ENCODE measurements at regions not wholly inside any gene's neighbourhood (a gene's known extent, or its start where the extent isn't known, plus 50 kb on each side); places are given as distances from the start of the nearest gene placed in this dataset.
"Not testable (repeated sequence)": the region's sequence is repeated elsewhere in the genome, so short reads cannot be mapped to it uniquely, and the experiment has no call there.

- Histone ChIP-seq H3K4me3 (no peak overlapping the region), H3K27ac (no peak overlapping the region), H3K36me3 (no peaks in the 10 kb centered on the region), H3K27me3 (no peaks in the 10 kb centered on the region), H3K4me1 (no peaks in the 10 kb centered on the region), H3K9me3 (no peaks in the 10 kb centered on the region)
- no peak for TF ChIP-seq CTCF (IDR thresholded peaks at IDR 0.05)
- TF ChIP-seq EP300 (IDR thresholded peaks at IDR 0.05), result no peak
- no peak for TF ChIP-seq POLR2A (IDR thresholded peaks at IDR 0.05)
- TF ChIP-seq POLR2AphosphoS5 (IDR thresholded peaks at IDR 0.05), result no peak
- no peak for DNase-seq
- intact Hi-C loops (cut with DNase I), result no loop called here
- WGBS, 2 donors, result 88 to 94% methylated on average over 3 of the region's 3 CpGs
Observed at GRCh38 chr3:193039058-193039457, 121.4 kb upstream of the MB21D2 start.

- no peaks in the 10 kb centered on the region for H3K36me3 ChIP-seq
- 37 to 45% methylated on average over 2 of the region's 2 CpGs for WGBS, 2 donors
- H3K27ac ChIP-seq, result no peak overlapping the region
- no peaks in the 10 kb centered on the region for H3K27me3 ChIP-seq
- H3K4me3 ChIP-seq, result no peak overlapping the region
- DNase-seq, result no peak
- H3K9me3 ChIP-seq, result no peaks in the 10 kb centered on the region
- H3K4me1 ChIP-seq, result no peaks in the 10 kb centered on the region
- peak in 3 of 4 experiments; percentile 35 to 45 (median 36) for TF ChIP-seq CTCF (IDR thresholded peaks at IDR 0.05)
- TF ChIP-seq EP300 (IDR thresholded peaks at IDR 0.05), result no peak
- intact Hi-C loops (cut with DNase I), result loop anchor here (2.0 kb wide), 1 partner anchor 224 kb away; no protein-coding TSS in a partner anchor
Observed at GRCh38 chr3:193040836-193041672, 123.4 kb upstream of the MB21D2 start.

GRCh38 chr3:193046371-193046770, 128.7 kb upstream of the MB21D2 start:
- TF ChIP-seq POLR2AphosphoS5 (IDR thresholded peaks at IDR 0.05) (no peak), POLR2A (IDR thresholded peaks at IDR 0.05) (no peak), EP300 (IDR thresholded peaks at IDR 0.05) (no peak), CTCF (IDR thresholded peaks at IDR 0.05) (no peak)
- no peaks in the 10 kb centered on the region for H3K27me3 ChIP-seq
- no peaks in the 10 kb centered on the region for H3K9me3 ChIP-seq
- peaks cover 0 to 14% (median 7%) of the 10 kb centered on the region in 4 donors for H3K4me1 ChIP-seq
- H3K4me3 ChIP-seq, result no peak overlapping the region
- intact Hi-C loops (cut with DNase I), result no loop called here
- no peak for DNase-seq
- no peaks in the 10 kb centered on the region for H3K36me3 ChIP-seq
- no peak overlapping the region for H3K27ac ChIP-seq
- WGBS, 2 donors, result 60 to 69% methylated on average over 5 of the region's 5 CpGs

- WGBS, 2 donors, result 0 to 83% methylated on average over 1 of the region's 1 CpG
- H3K4me3 ChIP-seq; H3K9me3 ChIP-seq; intact Hi-C loops (cut with DNase I); DNase-seq; H3K36me3 ChIP-seq; H3K27me3 ChIP-seq; H3K27ac ChIP-seq: not testable (repeated sequence)
- peaks cover 0 to 14% (median 10%) of the 10 kb centered on the region in 4 donors for H3K4me1 ChIP-seq
Observed at GRCh38 chr3:193047461-193047860, 129.8 kb upstream of the MB21D2 start.

- H3K36me3 ChIP-seq, result no peaks in the 10 kb centered on the region
- no peaks in the 10 kb centered on the region for H3K27me3 ChIP-seq
- H3K4me3 ChIP-seq, result no peak overlapping the region
- 82 to 91% methylated on average over 1 of the region's 1 CpG for WGBS, 2 donors
- no peak overlapping the region for H3K27ac ChIP-seq
- DNase-seq, result no peak
- intact Hi-C loops (cut with DNase I), result no loop called here
- H3K9me3 ChIP-seq, result no peaks in the 10 kb centered on the region
- no peak for TF ChIP-seq EP300 (IDR thresholded peaks at IDR 0.05)
- no peak for TF ChIP-seq CTCF (IDR thresholded peaks at IDR 0.05)
- no peak for TF ChIP-seq POLR2AphosphoS5 (IDR thresholded peaks at IDR 0.05)
- TF ChIP-seq POLR2A (IDR thresholded peaks at IDR 0.05), result no peak
- peaks cover 0 to 14% (median 12%) of the 10 kb centered on the region in 4 donors for H3K4me1 ChIP-seq
Observed at GRCh38 chr3:193048127-193048526, 130.5 kb upstream of the MB21D2 start.
